GM19023 (cell line): ENCODE measurements at regions not wholly inside any gene's neighbourhood (a gene's known extent, or its start where the extent isn't known, plus 50 kb on each side); places are given as distances from the start of the nearest gene placed in this dataset.

ENCODE experiments used
- ATAC-seq: cut with Tn5 transposase; IDR thresholded peaks from one replicate; pipeline ENCODE4 v1.9.1; 2021; ENCODE audit warnings: mild to moderate bottlenecking, moderate library complexity; ENCODE audit not compliant: unreplicated experiment

GRCh38 chr4:57442831-57443291, 332.7 kb upstream of the IGFBP7 start:
- ATAC-seq = no peak

- no peak for ATAC-seq
These were observed 332.1 kb upstream of the IGFBP7 start for GRCh38 chr4:57442241-57442640.

- no peak for ATAC-seq
These were observed 327.5 kb upstream of the IGFBP7 start for GRCh38 chr4:57437649-57438048.

- ATAC-seq = no peak
These were observed 325.1 kb upstream of the IGFBP7 start for GRCh38 chr4:57435300-57435699.

GRCh38 chr4:57430726-57431125, 320.5 kb upstream of the IGFBP7 start:
- no peak for ATAC-seq

- ATAC-seq = peak; percentile 92
These were observed 316.7 kb upstream of the IGFBP7 start for GRCh38 chr4:57426779-57427395.

GRCh38 chr4:57425610-57426009, 315.4 kb upstream of the IGFBP7 start:
- ATAC-seq = no peak

- ATAC-seq = no peak
These were observed 314.2 kb upstream of the IGFBP7 start for GRCh38 chr4:57424232-57424897.

GRCh38 chr4:57418133-57418532, 307.9 kb upstream of the IGFBP7 start:
- no peak for ATAC-seq

- ATAC-seq = no peak
These were observed 302.3 kb upstream of the IGFBP7 start for GRCh38 chr4:57412259-57413054.

- no peak for ATAC-seq
These were observed 300.3 kb upstream of the IGFBP7 start for GRCh38 chr4:57410331-57411052.

- no peak for ATAC-seq
These were observed 295.2 kb upstream of the IGFBP7 start for GRCh38 chr4:57405359-57405758.

GRCh38 chr4:57404483-57404882, 294.3 kb upstream of the IGFBP7 start:
- no peak for ATAC-seq

GRCh38 chr4:57403591-57403990, 293.4 kb upstream of the IGFBP7 start:
- ATAC-seq = no peak

- no peak for ATAC-seq
These were observed 291.4 kb upstream of the IGFBP7 start for GRCh38 chr4:57401586-57401985.

GRCh38 chr4:57378766-57379165, 268.6 kb upstream of the IGFBP7 start:
- ATAC-seq = no peak

- no peak for ATAC-seq
These were observed 264.8 kb upstream of the IGFBP7 start for GRCh38 chr4:57374866-57375595.

GRCh38 chr4:57373991-57374390, 263.8 kb upstream of the IGFBP7 start:
- no peak for ATAC-seq

- ATAC-seq = no peak
These were observed 261.5 kb upstream of the IGFBP7 start for GRCh38 chr4:57371671-57372070.

GRCh38 chr4:57370691-57371090, 260.5 kb upstream of the IGFBP7 start:
- ATAC-seq = no peak

GRCh38 chr4:57369446-57369845, 259.3 kb upstream of the IGFBP7 start:
- ATAC-seq = no peak
